Spleen (tissue), 11 donors: ENCODE measurements at regions not wholly inside any gene's neighbourhood (a gene's known extent, or its start where the extent isn't known, plus 50 kb on each side); places are given as distances from the start of the nearest gene placed in this dataset.

Experiments
- DNase-seq: peaks from one replicate; pipeline ENCODE4 v3.0.0-alpha.2; 2020
- H3K27ac ChIP-seq, 8 donors: fragments of 200-600 bp; sonication (generic) in 7 of 8; 1 replicate in 4 of 8; 2 replicates in 4 of 8; pipeline versions ENCODE4 v1.5.0 to v1.8.0; 2016 to 2021; ENCODE audit warnings: inconsistent platforms in 4 of 8, mild to moderate bottlenecking in 4 of 8, moderate library complexity in 1 of 8
- H3K27me3 ChIP-seq, 7 donors: fragments of 200-600 bp; sonication (generic) in 6 of 7; replicated peaks in 1 of 7; 1 replicate in 4 of 7; 2 replicates in 3 of 7; pipeline versions ENCODE4 v1.5.0 to v1.8.0; 2016 to 2021; ENCODE audit warnings: inconsistent platforms in 3 of 7, mild to moderate bottlenecking in 1 of 7
- H3K36me3 ChIP-seq, 6 donors: fragments of 200-600 bp; sonication (generic) in 5 of 6; 1 replicate in 4 of 6; 2 replicates in 2 of 6; pipeline versions ENCODE4 v1.5.0 to v1.8.0; 2016 to 2021; ENCODE audit warnings: inconsistent platforms in 2 of 6
- H3K4me1 ChIP-seq, 6 donors: fragments of 200-600 bp; sonication (generic) in 5 of 6; 1 replicate in 3 of 6; 2 replicates in 3 of 6; pipeline versions ENCODE4 v1.5.0 to v1.8.0; 2016 to 2021; ENCODE audit warnings: inconsistent platforms in 3 of 6
- H3K4me3 ChIP-seq, 8 donors: fragments of 200-600 bp; sonication (generic) in 7 of 8; 1 replicate in 4 of 8; 2 replicates in 4 of 8; pipeline versions ENCODE4 v1.5.0 to v1.8.0; 2016 to 2021; ENCODE audit warnings: inconsistent platforms in 4 of 8, mild to moderate bottlenecking in 4 of 8, moderate library complexity in 2 of 8
- H3K9me3 ChIP-seq, 8 donors: fragments of 200-600 bp; sonication (generic) in 7 of 8; 1 replicate in 4 of 8; 2 replicates in 4 of 8; pipeline versions ENCODE4 v1.5.0 to v1.8.0; 2016 to 2021; ENCODE audit warnings: inconsistent platforms in 4 of 8
- CTCF ChIP-seq, 11 experiments: fragments of 200-600 bp in 7 of 11; fragments of 450-650 bp in 4 of 11; sonication (generic) in 4 of 11; IDR thresholded peaks in 8 of 11; conservative IDR thresholded peaks in 3 of 11; 1 replicate in 7 of 11; 2 replicates in 4 of 11; pipeline versions ENCODE4 v1.4.0 to v1.8.0; 2016 to 2021; ENCODE audit warnings: antibody characterized with exemption in 11 of 11, inconsistent platforms in 4 of 11, mild to moderate bottlenecking in 1 of 11
- POLR2A ChIP-seq, 3 donors: fragments of 450-650 bp; IDR thresholded peaks; one replicate each; pipeline ENCODE4 v1.5.1; 2017; ENCODE audit warnings: antibody characterized with exemption in 3 of 3, mild to moderate bottlenecking in 1 of 3
- POLR2AphosphoS5 ChIP-seq, 3 donors: sonication (generic); formaldehyde crosslinking; IDR thresholded peaks; one replicate each; pipeline ENCODE4 v1.5.1; 2017; ENCODE audit warnings: antibody characterized with exemption in 3 of 3
- WGBS, 5 donors: extraction: QIAGEN DNeasy Blood & Tissue Kit in 3 of 5; methylation state at CpG; one replicate each; pipeline versions ENCODE4 v1.1.5 to v1.1.7; 2013 to 2018; 5-methylcytosine and 5-hydroxymethylcytosine counted together
- intact Hi-C: fragments of 100-400 bp; cut with DNase I; formaldehyde crosslinking; loops from one replicate; pipeline ENCODE4 v1.15.0; 2023; ENCODE audit warnings: low total_unique reads
- donor health status: healthy with polysubstance abuse.
- donor health status: DM: no; HTN: no; CAD: no; lungs with moderate emphysema.
- donor health status: DM: no; HTN: no; CAD: no.
- donor health status: Bipolar disorder and iron deficiency.
- donor health status: healthy.
- donor health status: DM: no; HTN: no; CAD: no.
- donor health status: DM: yes; HTN: yes; CAD: no.

- H3K4me1 ChIP-seq: peaks cover 0 to 56% (median 5%) of the 10 kb centered on the region in 6 donors
- H3K4me3 ChIP-seq: no peak overlapping the region
- no peaks in the 10 kb centered on the region for H3K27me3 ChIP-seq
- no peak for DNase-seq
- intact Hi-C loops: no loop called here
- peaks cover 0 to 85% (median 5%) of the 10 kb centered on the region in 6 donors for H3K36me3 ChIP-seq
- TF ChIP-seq POLR2A (IDR thresholded peaks at IDR 0.05): no peak
- peaks cover 0 to 7% (median 0%) of the 10 kb centered on the region in 8 donors for H3K9me3 ChIP-seq
- WGBS, 5 donors: 62 to 77% (median 74%) methylated on average over 2 of the region's 2 CpGs
- peak overlapping the region in 1 of 8 donors; percentile 26 for H3K27ac ChIP-seq
These were observed 88.2 kb downstream of the TMA16 start for GRCh38 chr4:163582703-163583102.

- no peak overlapping the region for H3K4me3 ChIP-seq
- H3K36me3 ChIP-seq: peaks cover 0 to 40% (median 5%) of the 10 kb centered on the region in 6 donors
- H3K9me3 ChIP-seq: peaks cover 0 to 16% (median 0%) of the 10 kb centered on the region in 8 donors
- peaks cover 4 to 74% (median 29%) of the 10 kb centered on the region in 6 donors for H3K4me1 ChIP-seq
- WGBS, 5 donors: 69 to 75% (median 71%) methylated on average over 3 of the region's 3 CpGs
- no peaks in the 10 kb centered on the region for H3K27me3 ChIP-seq
- DNase-seq: no peak
- H3K27ac ChIP-seq: peak overlapping the region in 5 of 8 donors; percentile 40 to 80 (median 57)
- TF ChIP-seq POLR2A (IDR thresholded peaks at IDR 0.05): no peak
- no peak for TF ChIP-seq POLR2AphosphoS5 (IDR thresholded peaks at IDR 0.05)
- peak in 5 of 11 experiments; percentile 25 to 39 (median 34) for TF ChIP-seq CTCF (IDR thresholded peaks at IDR 0.05 in 8 of 11, conservative IDR thresholded peaks at IDR 0.05 in 3 of 11)
- intact Hi-C loops: no loop called here
These were observed 93.4 kb downstream of the TMA16 start for GRCh38 chr4:163587867-163588266.

GRCh38 chr4:163588532-163588931 is 94.0 kb downstream of the TMA16 start:
- peaks cover 0 to 33% (median 5%) of the 10 kb centered on the region in 6 donors for H3K36me3 ChIP-seq
- no peak for TF ChIP-seq POLR2A (IDR thresholded peaks at IDR 0.05)
- TF ChIP-seq CTCF (IDR thresholded peaks at IDR 0.05 in 8 of 11, conservative IDR thresholded peaks at IDR 0.05 in 3 of 11): no peak
- no peak for TF ChIP-seq POLR2AphosphoS5 (IDR thresholded peaks at IDR 0.05)
- peak overlapping the region in 5 of 8 donors; percentile 25 to 80 (median 57) for H3K27ac ChIP-seq
- peaks cover 4 to 74% (median 36%) of the 10 kb centered on the region in 6 donors for H3K4me1 ChIP-seq
- H3K4me3 ChIP-seq: no peak overlapping the region
- H3K9me3 ChIP-seq: peaks cover 0 to 16% (median 0%) of the 10 kb centered on the region in 8 donors
- DNase-seq: no peak
- H3K27me3 ChIP-seq: no peaks in the 10 kb centered on the region
- 72 to 87% (median 75%) methylated on average over 2 of the region's 2 CpGs for whole genome bisulfite sequencing, 5 donors
- intact Hi-C loops: no loop called here

GRCh38 chr4:163590103-163590502 is 95.6 kb downstream of the TMA16 start:
- no peak for DNase-seq
- intact Hi-C loops: no loop called here
- peaks cover 4 to 89% (median 42%) of the 10 kb centered on the region in 6 donors for H3K4me1 ChIP-seq
- H3K27ac ChIP-seq: peak overlapping the region in 6 of 8 donors; percentile 56 to 80 (median 76)
- TF ChIP-seq POLR2A (IDR thresholded peaks at IDR 0.05): no peak
- no peak for TF ChIP-seq CTCF (IDR thresholded peaks at IDR 0.05 in 8 of 11, conservative IDR thresholded peaks at IDR 0.05 in 3 of 11)
- TF ChIP-seq POLR2AphosphoS5 (IDR thresholded peaks at IDR 0.05): no peak
- peaks cover 0 to 16% (median 0%) of the 10 kb centered on the region in 8 donors for H3K9me3 ChIP-seq
- no peaks in the 10 kb centered on the region for H3K27me3 ChIP-seq
- H3K4me3 ChIP-seq: no peak overlapping the region
- 50 to 60% (median 57%) methylated on average over 1 of the region's 1 CpG for WGBS, 5 donors
- peaks cover 0 to 18% (median 1%) of the 10 kb centered on the region in 6 donors for H3K36me3 ChIP-seq
